NOMO-1 treated with dmso at 0.1 percent for 144 hours (cell line): ENCODE measurements at regions not wholly inside any gene's neighbourhood (a gene's known extent, or its start where the extent isn't known, plus 50 kb on each side); places are given as distances from the start of the nearest gene placed in this dataset.

Experiments
- DNase-seq: peaks from one replicate; lab custom pipeline; 2025; ENCODE audit not compliant: unreplicated experiment; lab: John Stamatoyannopoulos, UW

- no peak for DNase-seq
Measured at GRCh38 chr7:84629640-84630318, 435.2 kb upstream of the SEMA3A start.

GRCh38 chr7:84629216-84629615 is 434.6 kb upstream of the SEMA3A start:
- DNase-seq, result no peak

- no peak for DNase-seq
Measured at GRCh38 chr7:84627250-84627649, 432.7 kb upstream of the SEMA3A start.

GRCh38 chr7:84624927-84625326 is 430.3 kb upstream of the SEMA3A start:
- DNase-seq, result no peak

- DNase-seq, result no peak
Measured at GRCh38 chr7:84624527-84624926, 429.9 kb upstream of the SEMA3A start.

GRCh38 chr7:84617265-84618030 is 422.9 kb upstream of the SEMA3A start:
- DNase-seq, result no peak

GRCh38 chr7:84614821-84615501 is 420.4 kb upstream of the SEMA3A start:
- no peak for DNase-seq

- DNase-seq, result no peak
Measured at GRCh38 chr7:84612981-84613681, 418.5 kb upstream of the SEMA3A start.

- no peak for DNase-seq
Measured at GRCh38 chr7:84611391-84611790, 416.8 kb upstream of the SEMA3A start.

GRCh38 chr7:84610390-84610789 is 415.8 kb upstream of the SEMA3A start:
- no peak for DNase-seq

GRCh38 chr7:84605301-84605700 is 410.7 kb upstream of the SEMA3A start:
- no peak for DNase-seq

- no peak for DNase-seq
Measured at GRCh38 chr7:84603545-84603944, 409.0 kb upstream of the SEMA3A start.

- no peak for DNase-seq
Measured at GRCh38 chr7:84595026-84595425, 400.4 kb upstream of the SEMA3A start.

GRCh38 chr7:84591897-84592296 is 397.3 kb upstream of the SEMA3A start:
- DNase-seq, result no peak

- DNase-seq, result no peak
Measured at GRCh38 chr7:84589012-84589411, 394.4 kb upstream of the SEMA3A start.

- DNase-seq, result no peak
Measured at GRCh38 chr7:84583331-84583730, 388.7 kb upstream of the SEMA3A start.

GRCh38 chr7:84582747-84583146 is 388.2 kb upstream of the SEMA3A start:
- DNase-seq, result no peak

- DNase-seq, result no peak
Measured at GRCh38 chr7:84578825-84579224, 384.2 kb upstream of the SEMA3A start.

- no peak for DNase-seq
Measured at GRCh38 chr7:84568781-84569180, 374.2 kb upstream of the SEMA3A start.

- no peak for DNase-seq
Measured at GRCh38 chr7:84565345-84566074, 370.9 kb upstream of the SEMA3A start.

GRCh38 chr7:84553711-84554110 is 359.1 kb upstream of the SEMA3A start:
- no peak for DNase-seq
